ENCODE measurements at regions not wholly inside any gene's neighbourhood (a gene's known extent, or its start where the extent isn't known, plus 50 kb on each side); places are given as distances from the start of the nearest gene placed in this dataset.

- intact Hi-C loops (cut with micrococcal nuclease; ENCODE audit: unreplicated experiment) = no loop called here
- ChIA-PET CTCF (no interaction called here), POLR2A (ENCODE audit: unreplicated experiment) (no interaction called here)
- no peaks in the 10 kb centered on the region for H3F3A ChIP-seq (ENCODE audit: insufficient read depth, low read depth)
- 0 out of 2 replicates have a peak, but pooled peaks cover 5% of the 10 kb centered on the region for H3K9me3 ChIP-seq (ENCODE audit: insufficient read depth, low read depth)
- H2AFZ ChIP-seq = no peak overlapping the region
- no peaks in the 10 kb centered on the region for H3K36me3 ChIP-seq (ENCODE audit: low read depth)
- peaks cover 70% of the 10 kb centered on the region for H3K27me3 ChIP-seq (ENCODE audit: insufficient read depth, low read depth)
- H3K9me2 ChIP-seq (ENCODE audit: insufficient read depth) = no peaks in the 10 kb centered on the region
- no peak for DNase-seq
- no peak overlapping the region for H3K27ac ChIP-seq
- H3K4me1 ChIP-seq (replicated peaks; ENCODE audit: insufficient read depth) = no peaks in the 10 kb centered on the region
- TF ChIP-seq EZH2 (IDR thresholded peaks at IDR 0.05; ENCODE audit: low read depth) (no peak), CTCF (conservative IDR thresholded peaks at IDR 0.05) (no peak)
- no peaks in the 10 kb centered on the region for H4K20me1 ChIP-seq (ENCODE audit: insufficient read depth)
- BruUV-seq (replicated peaks) = no TSS peak
- H3K79me2 ChIP-seq (ENCODE audit: low read depth) = no peaks in the 10 kb centered on the region
- no peak overlapping the region for H3K4me2 ChIP-seq
- no peak overlapping the region for H3K4me3 ChIP-seq
Measured at GRCh38 chr7:98493030-98493778, 92.3 kb upstream of the BAIAP2L1 start.

GRCh38 chr7:98488167-98488566 is 87.3 kb upstream of the BAIAP2L1 start:
- CTCF ChIA-PET = no interaction called here

GRCh38 chr7:98483964-98484545 is 83.2 kb upstream of the BAIAP2L1 start:
- ChIA-PET CTCF (no interaction called here), POLR2A (ENCODE audit: unreplicated experiment) (no interaction called here)
- no TSS peak for BruUV-seq (replicated peaks)
- DNase-seq = no peak
- no peak overlapping the region for H2AFZ ChIP-seq
- intact Hi-C loops (cut with micrococcal nuclease; ENCODE audit: unreplicated experiment) = no loop called here
- no peak overlapping the region for H3K27ac ChIP-seq
- no peaks in the 10 kb centered on the region for H3K4me1 ChIP-seq (replicated peaks; ENCODE audit: insufficient read depth)
- no peak overlapping the region for H3K4me3 ChIP-seq
- no peaks in the 10 kb centered on the region for H3F3A ChIP-seq (ENCODE audit: insufficient read depth, low read depth)
- peaks cover 49% of the 10 kb centered on the region for H3K27me3 ChIP-seq (ENCODE audit: insufficient read depth, low read depth)
- H3K79me2 ChIP-seq (ENCODE audit: low read depth) = no peaks in the 10 kb centered on the region
- H3K9me2 ChIP-seq (ENCODE audit: insufficient read depth) = no peaks in the 10 kb centered on the region
- H3K9me3 ChIP-seq (ENCODE audit: insufficient read depth, low read depth) = no peaks in the 10 kb centered on the region
- no peak overlapping the region for H3K4me2 ChIP-seq
- TF ChIP-seq EZH2 (IDR thresholded peaks at IDR 0.05; ENCODE audit: low read depth) (no peak), CTCF (conservative IDR thresholded peaks at IDR 0.05) (no peak)
- H3K36me3 ChIP-seq (ENCODE audit: low read depth) = no peaks in the 10 kb centered on the region
- no peaks in the 10 kb centered on the region for H4K20me1 ChIP-seq (ENCODE audit: insufficient read depth)

More at GRCh38 chr7:98488167-98488566, 87.3 kb upstream of the BAIAP2L1 start:
- H3K36me3 ChIP-seq (ENCODE audit: low read depth) = no peaks in the 10 kb centered on the region
- H3K4me3 ChIP-seq = no peak overlapping the region
- intact Hi-C loops (cut with micrococcal nuclease; ENCODE audit: unreplicated experiment) = no loop called here
- no peak overlapping the region for H3K27ac ChIP-seq
- POLR2A ChIA-PET (ENCODE audit: unreplicated experiment) = no interaction called here
- no peaks in the 10 kb centered on the region for H3K79me2 ChIP-seq (ENCODE audit: low read depth)
- no peaks in the 10 kb centered on the region for H3K4me1 ChIP-seq (replicated peaks; ENCODE audit: insufficient read depth)
- DNase-seq = no peak
- H3K9me3 ChIP-seq (ENCODE audit: insufficient read depth, low read depth) = no peaks in the 10 kb centered on the region
- no peak overlapping the region for H2AFZ ChIP-seq
- H3K4me2 ChIP-seq = no peak overlapping the region
- BruUV-seq (replicated peaks) = no TSS peak
- no peak for TF ChIP-seq EZH2 (IDR thresholded peaks at IDR 0.05; ENCODE audit: low read depth)
- no peak for TF ChIP-seq CTCF (conservative IDR thresholded peaks at IDR 0.05)
- no peaks in the 10 kb centered on the region for H3K9me2 ChIP-seq (ENCODE audit: insufficient read depth)
- peaks cover 77% of the 10 kb centered on the region for H3K27me3 ChIP-seq (ENCODE audit: insufficient read depth, low read depth)
- H4K20me1 ChIP-seq (ENCODE audit: insufficient read depth) = no peaks in the 10 kb centered on the region
- H3F3A ChIP-seq (ENCODE audit: insufficient read depth, low read depth) = no peaks in the 10 kb centered on the region
